Lung (tissue), 11 donors: ENCODE measurements at regions not wholly inside any gene's neighbourhood (a gene's known extent, or its start where the extent isn't known, plus 50 kb on each side); places are given as distances from the start of the nearest gene placed in this dataset.

ENCODE experiments used
- ATAC-seq: fragments of 200-7000 bp; cut with Tn5 transposase; one replicate; pipeline ENCODE4 v1.9.1; 2020; ENCODE audit warnings: moderate number of reproducible peaks; ENCODE audit not compliant: insufficient read depth, low FRiP score
- DNase-seq, 3 donors: peaks; one replicate each; pipeline ENCODE4 v3.0.0-alpha.2; 2013 to 2017
- H3K27ac ChIP-seq, 2 donors: one replicate each; pipeline ENCODE4 v1.5.1; 2013; ENCODE audit warnings: mild to moderate bottlenecking in 2 of 2, moderate library complexity in 2 of 2, control low read depth in 1 of 2, inconsistent platforms in 1 of 2, low read depth in 1 of 2, low read length in 1 of 2
- H3K27me3 ChIP-seq, 3 donors: one replicate each; pipeline ENCODE4 v1.5.1; 2013; ENCODE audit warnings: low read length in 2 of 3; ENCODE audit not compliant: control insufficient read depth in 3 of 3, insufficient read depth in 3 of 3
- H3K36me3 ChIP-seq, 4 donors: one replicate each; pipeline ENCODE4 v1.5.1; 2013; ENCODE audit warnings: low read length in 4 of 4, mild to moderate bottlenecking in 1 of 4, moderate library complexity in 1 of 4; ENCODE audit not compliant: control insufficient read depth in 4 of 4, insufficient read depth in 4 of 4
- H3K4me1 ChIP-seq, 5 donors: one replicate each; pipeline ENCODE4 v1.5.1; 2013; ENCODE audit warnings: low read length in 5 of 5, mild to moderate bottlenecking in 2 of 5, moderate library complexity in 1 of 5; ENCODE audit not compliant: control insufficient read depth in 5 of 5, insufficient read depth in 5 of 5
- H3K4me3 ChIP-seq: one replicate; pipeline ENCODE4 v1.5.1; 2013; ENCODE audit warnings: mild to moderate bottlenecking, control low read depth, moderate library complexity
- H3K9ac ChIP-seq, 2 donors: one replicate each; pipeline ENCODE4 v1.5.1; 2013; ENCODE audit warnings: low read length in 2 of 2, control low read depth in 1 of 2; ENCODE audit not compliant: insufficient read depth in 1 of 2
- H3K9me3 ChIP-seq, 4 donors: one replicate each; pipeline ENCODE4 v1.5.1; 2013; ENCODE audit warnings: low read length in 3 of 4, mild to moderate bottlenecking in 1 of 4, moderate library complexity in 1 of 4; ENCODE audit not compliant: control insufficient read depth in 4 of 4, insufficient read depth in 3 of 4
- CTCF ChIP-seq: IDR thresholded peaks from 2 replicates; pipeline ENCODE4 v1.5.1; 2012; ENCODE audit warnings: mild to moderate bottlenecking; ENCODE audit errors: control extremely low read depth, extremely low read depth
- WGBS, 2 donors: extraction: QIAGEN DNeasy Blood & Tissue Kit; methylation state at CpG; one replicate each; pipeline ENCODE4 v1.1.7; 2013; 5-methylcytosine and 5-hydroxymethylcytosine counted together
- donor health status: control.
- donor health status: control.
- donor health status: Bipolar disorder and iron deficiency.
- donor health status: healthy.
- donor health status: DM: yes; HTN: yes; CAD: no.

- Histone ChIP-seq H3K27me3 (no peaks in the 10 kb centered on the region), H3K36me3 (no peaks in the 10 kb centered on the region), H3K4me3 (no peak overlapping the region), H3K9me3 (peaks cover 0 to 3% (median 0%) of the 10 kb centered on the region in 4 donors), H3K9ac (no peak overlapping the region), H3K4me1 (peaks cover 0 to 2% (median 0%) of the 10 kb centered on the region in 5 donors), H3K27ac (no peak overlapping the region)
- no peak for DNase-seq
- TF ChIP-seq CTCF, result no peak
- whole genome bisulfite sequencing, 2 donors, result 54 to 82% methylated on average over 2 of the region's 2 CpGs
- ATAC-seq, result no peak
Measured at GRCh38 chr18:54090856-54091255, 133.6 kb downstream of the MBD2 start.

- Histone ChIP-seq H3K9me3 (peaks cover 0 to 3% (median 0%) of the 10 kb centered on the region in 4 donors), H3K36me3 (no peaks in the 10 kb centered on the region), H3K4me1 (peaks cover 0 to 2% (median 0%) of the 10 kb centered on the region in 5 donors), H3K27ac (no peak overlapping the region), H3K27me3 (no peaks in the 10 kb centered on the region), H3K4me3 (no peak overlapping the region), H3K9ac (no peak overlapping the region)
- ATAC-seq (no peak), DNase-seq (no peak)
- TF ChIP-seq CTCF, result no peak
- 68 to 69% methylated on average over 2 of the region's 2 CpGs for WGBS, 2 donors
Measured at GRCh38 chr18:54089749-54090459, 134.6 kb downstream of the MBD2 start.

GRCh38 chr18:54086863-54087262 is 137.6 kb downstream of the MBD2 start:
- 83 to 92% methylated on average over 3 of the region's 3 CpGs for WGBS, 2 donors
- no peak overlapping the region for H3K4me3 ChIP-seq
- no peak for TF ChIP-seq CTCF
- no peak overlapping the region for H3K9ac ChIP-seq
- no peak overlapping the region for H3K27ac ChIP-seq
- H3K4me1 ChIP-seq, result peaks cover 0 to 2% (median 0%) of the 10 kb centered on the region in 5 donors
- H3K27me3 ChIP-seq, result no peaks in the 10 kb centered on the region
- H3K36me3 ChIP-seq, result no peaks in the 10 kb centered on the region
- DNase-seq, result no peak
- peaks cover 0 to 7% (median 0%) of the 10 kb centered on the region in 4 donors for H3K9me3 ChIP-seq
- no peak for ATAC-seq
